ENCODE measurements at regions not wholly inside any gene's neighbourhood (a gene's known extent, or its start where the extent isn't known, plus 50 kb on each side); places are given as distances from the start of the nearest gene placed in this dataset.

GRCh38 chr3:162366166-162366766 lies 869.7 kb downstream of the OTOL1 start:
- WGBS (ENCODE audit: insufficient coverage, low coverage, missing lambda C conversion rate): 2% methylated on average over 4 of the region's 4 CpGs
- H2AFZ ChIP-seq (ENCODE audit: low read depth, low read length): no peak overlapping the region
- BruUV-seq (replicated peaks): no TSS peak
- H3K4me3 ChIP-seq: no peak overlapping the region
- H3K27me3 ChIP-seq (ENCODE audit: control insufficient read depth in 2 of 2, insufficient read depth in 2 of 2, low read length in 2 of 2): no peaks in the 10 kb centered on the region
- intact Hi-C loops (cut with micrococcal nuclease) (no loop called here), in situ Hi-C loops (cut with MboI) (no loop called here)
- H3K36me3 ChIP-seq (ENCODE audit: control insufficient read depth, insufficient read depth, low read length): no peaks in the 10 kb centered on the region
- H3K9me1 ChIP-seq (ENCODE audit: control insufficient read depth, insufficient read depth, low read length): no peaks in the 10 kb centered on the region
- TF ChIP-seq MTA2 (IDR thresholded peaks at IDR 0.05; ENCODE audit: low read depth) (no peak), ZFPM2 (CRISPR knock-in tag; IDR thresholded peaks at IDR 0.05) (no peak), BRD4 (IDR thresholded peaks at IDR 0.05) (no peak), ZNF212 (CRISPR knock-in tag; IDR thresholded peaks at IDR 0.05) (no peak), MTA3 (IDR thresholded peaks at IDR 0.05; ENCODE audit: borderline replicate concordance) (no peak), ZNF239 (CRISPR knock-in tag; IDR thresholded peaks at IDR 0.05) (no peak), STAT5B (CRISPR knock-in tag; IDR thresholded peaks at IDR 0.05) (no peak), SIX5 (IDR thresholded peaks at IDR 0.05; ENCODE audit: borderline replicate concordance in 1 of 2, insufficient read depth in 1 of 2, low read depth in 1 of 2, low read length in 2 of 2) (no peak), ZC3H4 (CRISPR knock-in tag; IDR thresholded peaks at IDR 0.05; ENCODE audit: borderline replicate concordance) (no peak), KLF16 (IDR thresholded peaks at IDR 0.05) (no peak)
- TF ChIP-seq, protein P1, sequence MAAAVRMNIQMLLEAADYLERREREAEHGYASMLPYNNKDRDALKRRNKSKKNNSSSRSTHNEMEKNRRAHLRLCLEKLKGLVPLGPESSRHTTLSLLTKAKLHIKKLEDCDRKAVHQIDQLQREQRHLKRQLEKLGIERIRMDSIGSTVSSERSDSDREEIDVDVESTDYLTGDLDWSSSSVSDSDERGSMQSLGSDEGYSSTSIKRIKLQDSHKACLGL (CRISPR knock-in tag; IDR thresholded peaks at IDR 0.05; ENCODE audit: borderline replicate concordance, poor library complexity, severe bottlenecking): no peak
- TF ChIP-seq, protein P2, sequence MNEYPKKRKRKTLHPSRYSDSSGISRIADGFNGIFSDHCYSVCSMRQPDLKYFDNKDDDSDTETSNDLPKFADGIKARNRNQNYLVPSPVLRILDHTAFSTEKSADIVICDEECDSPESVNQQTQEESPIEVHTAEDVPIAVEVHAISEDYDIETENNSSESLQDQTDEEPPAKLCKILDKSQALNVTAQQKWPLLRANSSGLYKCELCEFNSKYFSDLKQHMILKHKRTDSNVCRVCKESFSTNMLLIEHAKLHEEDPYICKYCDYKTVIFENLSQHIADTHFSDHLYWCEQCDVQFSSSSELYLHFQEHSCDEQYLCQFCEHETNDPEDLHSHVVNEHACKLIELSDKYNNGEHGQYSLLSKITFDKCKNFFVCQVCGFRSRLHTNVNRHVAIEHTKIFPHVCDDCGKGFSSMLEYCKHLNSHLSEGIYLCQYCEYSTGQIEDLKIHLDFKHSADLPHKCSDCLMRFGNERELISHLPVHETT (CRISPR knock-in tag; conservative IDR thresholded peaks at IDR 0.05 in 1 of 2, IDR thresholded peaks at IDR 0.05 in 1 of 2): no peak
- TF ChIP-seq, protein P3, sequence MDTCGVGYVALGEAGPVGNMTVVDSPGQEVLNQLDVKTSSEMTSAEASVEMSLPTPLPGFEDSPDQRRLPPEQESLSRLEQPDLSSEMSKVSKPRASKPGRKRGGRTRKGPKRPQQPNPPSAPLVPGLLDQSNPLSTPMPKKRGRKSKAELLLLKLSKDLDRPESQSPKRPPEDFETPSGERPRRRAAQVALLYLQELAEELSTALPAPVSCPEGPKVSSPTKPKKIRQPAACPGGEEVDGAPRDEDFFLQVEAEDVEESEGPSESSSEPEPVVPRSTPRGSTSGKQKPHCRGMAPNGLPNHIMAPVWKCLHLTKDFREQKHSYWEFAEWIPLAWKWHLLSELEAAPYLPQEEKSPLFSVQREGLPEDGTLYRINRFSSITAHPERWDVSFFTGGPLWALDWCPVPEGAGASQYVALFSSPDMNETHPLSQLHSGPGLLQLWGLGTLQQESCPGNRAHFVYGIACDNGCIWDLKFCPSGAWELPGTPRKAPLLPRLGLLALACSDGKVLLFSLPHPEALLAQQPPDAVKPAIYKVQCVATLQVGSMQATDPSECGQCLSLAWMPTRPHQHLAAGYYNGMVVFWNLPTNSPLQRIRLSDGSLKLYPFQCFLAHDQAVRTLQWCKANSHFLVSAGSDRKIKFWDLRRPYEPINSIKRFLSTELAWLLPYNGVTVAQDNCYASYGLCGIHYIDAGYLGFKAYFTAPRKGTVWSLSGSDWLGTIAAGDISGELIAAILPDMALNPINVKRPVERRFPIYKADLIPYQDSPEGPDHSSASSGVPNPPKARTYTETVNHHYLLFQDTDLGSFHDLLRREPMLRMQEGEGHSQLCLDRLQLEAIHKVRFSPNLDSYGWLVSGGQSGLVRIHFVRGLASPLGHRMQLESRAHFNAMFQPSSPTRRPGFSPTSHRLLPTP (IDR thresholded peaks at IDR 0.05; ENCODE audit: borderline replicate concordance, extremely low read depth, insufficient read length): no peak
- H3K27ac ChIP-seq (ENCODE audit: extremely low read depth, low read depth, low read length): no peak overlapping the region
- no peaks in the 10 kb centered on the region for H3K79me2 ChIP-seq (ENCODE audit: control insufficient read depth, insufficient read depth, low read length)
- H3K4me1 ChIP-seq (replicated peaks in 1 of 2; ENCODE audit: control insufficient read depth in 2 of 2, insufficient read depth in 2 of 2, low read length in 2 of 2): no peaks in the 10 kb centered on the region
- no peak for FAIRE-seq
- no peak for DNase-seq (ENCODE audit: extremely low read depth in 1 of 4, low spot score in 3 of 4)
- no peaks in the 10 kb centered on the region; the same call in 1 of the 2 replicates for H3K9me3 ChIP-seq (replicated peaks; ENCODE audit: control insufficient read depth, insufficient read depth, low read depth, low read length)
- ChIA-PET POLR2A (interaction anchor here (0.6 kb wide), 1 partner anchor 1390 kb away, joined by 3 read pairs; no protein-coding TSS in a partner anchor), CTCF (ENCODE audit: low intra/inter-chr PET ratio) (no interaction called here)
- H4K20me1 ChIP-seq (replicated peaks; ENCODE audit: control insufficient read depth, insufficient read depth, low read length): no peaks in the 10 kb centered on the region
- H3K4me2 ChIP-seq (ENCODE audit: insufficient read depth, low read length): no peak overlapping the region
- ATAC-seq: no peak
- H3K9ac ChIP-seq (ENCODE audit: insufficient read depth in 1 of 2, low read depth in 2 of 2, low read length in 2 of 2): no peak overlapping the region
